SK-N-MC (cell line): ENCODE measurements at regions not wholly inside any gene's neighbourhood (a gene's known extent, or its start where the extent isn't known, plus 50 kb on each side); places are given as distances from the start of the nearest gene placed in this dataset.

Experiments
- EZH2 ChIP-seq: fragments of 200-600 bp; sonication (generic); IDR thresholded peaks from one replicate; pipeline ENCODE4 v1.6.1; 2017; ENCODE audit warnings: antibody characterized with exemption
- POLR2AphosphoS5 ChIP-seq: IDR thresholded peaks from 2 replicates; pipeline ENCODE4 v1.6.1; 2012; ENCODE audit warnings: mild to moderate bottlenecking, low read depth, low read length, borderline replicate concordance

- TF ChIP-seq POLR2AphosphoS5 (no peak), EZH2 (no peak)
Measured at GRCh38 chr4:114217150-114217817, 237.8 kb upstream of the ARSJ start.
